ENCODE measurements at regions not wholly inside any gene's neighbourhood (a gene's known extent, or its start where the extent isn't known, plus 50 kb on each side); places are given as distances from the start of the nearest gene placed in this dataset.

GRCh38 chr3:153714588-153715290 is 406.5 kb upstream of the ARHGEF26 start:
- no peak overlapping the region for H3K4me3 ChIP-seq
- no peak overlapping the region for H3K27ac ChIP-seq (ENCODE audit: control insufficient read depth, insufficient read depth)
- no peaks in the 10 kb centered on the region for H3K36me3 ChIP-seq (ENCODE audit: control insufficient read depth in 2 of 2, insufficient read depth in 2 of 2, low read length in 1 of 2)
- H3K4me1 ChIP-seq (ENCODE audit: control insufficient read depth, insufficient read depth, low read length), result no peaks in the 10 kb centered on the region
- ATAC-seq (0 out of 3 replicates have a peak, but pooled peaks have one; percentile 33), FAIRE-seq (no peak), DNase-seq (ENCODE audit: low read depth, low spot score) (no peak)
- no peaks in the 10 kb centered on the region for H3K27me3 ChIP-seq (replicated peaks in 1 of 2; ENCODE audit: control insufficient read depth in 2 of 2, insufficient read depth in 2 of 2, low read length in 1 of 2)
- POLR2A ChIA-PET, result no interaction called here
- WGBS (ENCODE audit: insufficient coverage, insufficient replicate concordance, low lambda C conversion rate, missing lambda C conversion rate), result 0% methylated on average over 1 of the region's 1 CpG
- intact Hi-C loops (cut with micrococcal nuclease; ENCODE audit: unreplicated experiment) (no loop called here), in situ Hi-C loops (cut with MboI) (no loop called here)
- no TSS peak for BruUV-seq (replicated peaks)
- H3K9ac ChIP-seq (ENCODE audit: control insufficient read depth, insufficient read depth, low read length), result no peak overlapping the region
- no peak overlapping the region for H2AFZ ChIP-seq (ENCODE audit: control insufficient read depth, low read depth, low read length)
- SMC1A ChIA-PET (ENCODE audit: uncharacterized antibody, unreplicated experiment), result no interaction called here
- H3K79me2 ChIP-seq (ENCODE audit: control insufficient read depth, insufficient read depth, low read length), result no peaks in the 10 kb centered on the region
- H4K20me1 ChIP-seq (ENCODE audit: control insufficient read depth, insufficient read depth), result no peaks in the 10 kb centered on the region
- H3K4me2 ChIP-seq (ENCODE audit: control insufficient read depth, insufficient read depth), result no peak overlapping the region
- no peaks in the 10 kb centered on the region for H3K9me3 ChIP-seq (replicated peaks; ENCODE audit: control insufficient read depth, insufficient read depth, low read length)
- RAD21 ChIA-PET (ENCODE audit: unreplicated experiment), result no interaction called here
- CTCF ChIA-PET, result interaction anchor here (1.5 kb wide), 1 partner anchor 256 kb away, joined by 3 read pairs; no protein-coding TSS in a partner anchor
- TF ChIP-seq, protein P1, sequence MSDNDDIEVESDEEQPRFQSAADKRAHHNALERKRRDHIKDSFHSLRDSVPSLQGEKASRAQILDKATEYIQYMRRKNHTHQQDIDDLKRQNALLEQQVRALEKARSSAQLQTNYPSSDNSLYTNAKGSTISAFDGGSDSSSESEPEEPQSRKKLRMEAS (IDR thresholded peaks at IDR 0.05; ENCODE audit: low read depth, low read length), result no peak
- TF ChIP-seq SMAD5 (IDR thresholded peaks at IDR 0.05; ENCODE audit: low read depth) (no peak), YY1 (IDR thresholded peaks at IDR 0.05; ENCODE audit: low read depth, low read length) (no peak), IKZF1 (conservative IDR thresholded peaks at IDR 0.05) (no peak), RAD21 (IDR thresholded peaks at IDR 0.05; ENCODE audit: insufficient read depth, low read depth, low read length) (no peak), POLR2AphosphoS2 (IDR thresholded peaks at IDR 0.05; ENCODE audit: low read depth, low read length) (no peak), CREM (IDR thresholded peaks at IDR 0.05; ENCODE audit: low read depth) (no peak), STAT3 (IDR thresholded peaks at IDR 0.05; ENCODE audit: low read depth, low read length) (no peak)

- DNase-seq (ENCODE audit: low read depth, low spot score) (no peak), ATAC-seq (no peak), FAIRE-seq (no peak)
- Histone ChIP-seq H3K79me2 (ENCODE audit: control insufficient read depth, insufficient read depth, low read length) (no peaks in the 10 kb centered on the region), H3K4me3 (no peak overlapping the region), H3K9me3 (replicated peaks; ENCODE audit: control insufficient read depth, insufficient read depth, low read length) (no peaks in the 10 kb centered on the region), H3K4me1 (ENCODE audit: control insufficient read depth, insufficient read depth, low read length) (no peaks in the 10 kb centered on the region), H2AFZ (ENCODE audit: control insufficient read depth, low read depth, low read length) (no peak overlapping the region), H3K36me3 (ENCODE audit: control insufficient read depth in 2 of 2, insufficient read depth in 2 of 2, low read length in 1 of 2) (no peaks in the 10 kb centered on the region), H3K27me3 (replicated peaks in 1 of 2; ENCODE audit: control insufficient read depth in 2 of 2, insufficient read depth in 2 of 2, low read length in 1 of 2) (no peaks in the 10 kb centered on the region; a peak in 1 of 4 replicates), H4K20me1 (ENCODE audit: control insufficient read depth, insufficient read depth) (no peaks in the 10 kb centered on the region), H3K27ac (ENCODE audit: control insufficient read depth, insufficient read depth) (no peak overlapping the region), H3K4me2 (ENCODE audit: control insufficient read depth, insufficient read depth) (no peak overlapping the region), H3K9ac (ENCODE audit: control insufficient read depth, insufficient read depth, low read length) (no peak overlapping the region)
- in situ Hi-C loops (cut with MboI), result no loop called here
- SMC1A ChIA-PET (ENCODE audit: uncharacterized antibody, unreplicated experiment), result interaction anchor here (1.4 kb wide), 1 partner anchor 11 kb away, joined by 5 read pairs; no protein-coding TSS in a partner anchor
- CTCF ChIA-PET, result interaction anchor here (0.6 to 0.8 kb wide), 2 partner anchors 47 to 910 kb away, joined by 3 to 4 read pairs; no protein-coding TSS in a partner anchor
- intact Hi-C loops (cut with micrococcal nuclease; ENCODE audit: unreplicated experiment), result no loop called here
- WGBS (ENCODE audit: insufficient coverage, insufficient replicate concordance, low lambda C conversion rate, missing lambda C conversion rate), result 21% methylated on average over 2 of the region's 2 CpGs
- POLR2A ChIA-PET, result no interaction called here
- RAD21 ChIA-PET (ENCODE audit: unreplicated experiment), result no interaction called here
- no TSS peak for BruUV-seq (replicated peaks)
- TF ChIP-seq SREBF2 (IDR thresholded peaks at IDR 0.05; ENCODE audit: low read length) (no peak), NRF1 (conservative IDR thresholded peaks at IDR 0.05; ENCODE audit: low read depth, low read length) (no peak), E2F4 (IDR thresholded peaks at IDR 0.05; ENCODE audit: low read depth, low read length) (no peak), ATF3 (IDR thresholded peaks at IDR 0.05; ENCODE audit: borderline replicate concordance, extremely low read depth, low read depth, low read length) (no peak), KLF5 (IDR thresholded peaks at IDR 0.05; ENCODE audit: partially characterized antibody) (no peak)
Measured at GRCh38 chr3:153722157-153722556, 399.0 kb upstream of the ARHGEF26 start.

Measured in GM12878 (cell line).